Embryonic facial prominence (tissue), 1 donor: ENCODE measurements at regions not wholly inside any gene's neighbourhood (a gene's known extent, or its start where the extent isn't known, plus 50 kb on each side); places are given as distances from the start of the nearest gene placed in this dataset.
"Not testable (repeated sequence)": the region's sequence is repeated elsewhere in the genome, so short reads cannot be mapped to it uniquely, and the experiment has no call there.

Experiments used
- DNase-seq: peaks from one replicate; pipeline ENCODE4 v3.0.0-alpha.2; 2016; ENCODE audit errors: extremely low spot score

DNA sequence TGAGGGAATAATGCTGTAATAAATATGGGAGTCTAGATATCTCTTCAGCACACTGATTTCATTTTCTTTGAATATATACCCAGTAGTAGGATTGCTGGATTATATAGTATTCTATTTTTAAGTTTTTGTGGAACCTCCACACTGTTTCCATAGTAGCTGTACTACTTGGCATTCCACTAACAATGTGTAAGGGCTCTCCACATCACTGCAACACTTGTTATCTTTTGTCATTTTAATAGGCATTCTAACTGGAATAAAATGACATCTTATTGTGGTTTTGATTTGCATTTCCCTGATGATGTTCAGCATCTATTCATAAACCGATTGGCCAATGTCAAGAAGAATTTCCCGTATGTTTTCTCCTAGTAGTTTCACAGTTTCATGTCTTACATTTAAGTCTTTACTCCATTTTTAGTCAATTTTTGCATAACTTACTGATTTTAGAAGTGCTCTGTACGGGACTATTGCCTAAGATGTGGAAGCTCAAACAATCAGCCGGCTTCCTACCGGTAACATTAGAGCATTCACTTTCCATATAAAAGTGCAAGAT lies 1078.8 kb downstream of the TAF11L14 start:
- DNase-seq = no peak

DNA sequence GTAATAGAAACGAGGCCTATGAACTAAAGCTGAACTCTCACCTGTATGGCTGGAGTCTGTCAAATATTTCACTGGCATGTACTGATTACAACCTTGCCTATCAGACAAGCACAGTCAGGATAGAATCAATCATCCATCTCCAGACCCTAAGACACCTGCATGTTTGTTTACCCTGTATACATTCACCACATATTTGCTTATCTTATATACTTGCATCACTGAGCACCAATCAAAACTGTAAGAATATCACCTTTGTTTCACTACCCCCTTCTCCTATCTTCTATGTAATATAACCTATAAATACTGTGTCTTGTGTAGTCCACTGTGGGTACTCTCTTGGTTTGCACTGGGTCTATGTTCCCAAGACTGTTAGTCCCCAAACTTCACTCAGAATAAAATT lies 1085.7 kb downstream of the TAF11L14 start:
- no peak for DNase-seq

DNA sequence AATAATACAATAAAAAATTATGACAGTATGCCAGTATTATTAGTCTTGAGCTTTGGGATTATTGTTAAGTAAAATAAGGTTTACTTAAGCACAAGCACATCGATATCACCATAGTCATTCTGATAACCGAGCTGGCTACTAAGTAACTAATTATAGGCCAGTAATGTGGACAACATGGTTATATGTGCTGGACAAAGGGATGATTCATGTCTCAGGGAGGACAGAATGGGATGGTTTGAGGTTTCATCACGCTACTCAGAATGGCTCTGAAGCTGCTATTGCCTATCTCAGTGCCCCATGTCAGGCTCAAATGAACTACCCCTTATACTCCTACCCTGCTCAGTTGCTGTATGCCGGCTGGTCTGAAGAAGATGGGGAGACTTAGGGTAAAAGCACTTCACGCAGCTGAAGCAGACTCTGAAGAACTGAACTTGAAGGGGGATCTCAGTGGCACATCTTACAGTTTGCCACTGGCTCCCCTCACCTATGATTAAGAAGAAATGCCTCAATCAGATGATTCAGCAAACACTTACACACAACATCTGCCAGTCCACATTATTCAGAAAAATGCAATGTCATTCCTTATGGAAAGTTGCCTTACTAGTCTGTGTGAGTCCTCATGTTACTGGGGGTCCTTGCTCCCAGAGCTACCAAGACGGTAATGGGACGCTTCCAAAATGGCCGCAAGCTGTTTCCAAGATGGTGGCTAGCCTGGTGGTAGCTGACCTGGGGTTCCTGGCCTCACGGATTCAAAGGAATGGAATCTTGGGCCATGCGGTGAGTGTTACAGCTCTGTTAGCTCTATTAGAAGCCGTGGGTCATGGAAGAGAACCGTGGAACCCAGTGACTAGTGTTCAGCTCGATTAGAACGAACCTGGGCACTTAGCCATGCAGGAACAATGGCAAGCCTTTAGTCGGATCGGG lies 1098.6 kb downstream of the TAF11L14 start:
- no peak for DNase-seq

DNA sequence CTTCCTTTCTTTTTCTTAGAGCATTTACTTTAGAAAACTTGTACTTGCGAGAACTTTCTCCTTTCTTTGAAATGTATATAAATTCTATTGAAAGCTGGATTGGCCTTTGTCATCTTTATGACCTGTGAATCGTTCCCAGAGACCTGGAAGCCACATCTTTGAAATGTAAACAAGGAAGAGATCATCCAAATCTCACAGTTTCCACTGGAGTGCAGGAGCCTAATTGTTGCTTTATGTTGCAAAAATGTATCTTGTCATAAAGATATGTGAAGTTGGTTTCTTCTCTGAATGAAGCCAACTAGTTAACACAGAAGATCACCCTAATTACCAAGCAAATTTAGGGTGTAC lies 1101.8 kb downstream of the TAF11L14 start:
- DNase-seq = no peak

DNA sequence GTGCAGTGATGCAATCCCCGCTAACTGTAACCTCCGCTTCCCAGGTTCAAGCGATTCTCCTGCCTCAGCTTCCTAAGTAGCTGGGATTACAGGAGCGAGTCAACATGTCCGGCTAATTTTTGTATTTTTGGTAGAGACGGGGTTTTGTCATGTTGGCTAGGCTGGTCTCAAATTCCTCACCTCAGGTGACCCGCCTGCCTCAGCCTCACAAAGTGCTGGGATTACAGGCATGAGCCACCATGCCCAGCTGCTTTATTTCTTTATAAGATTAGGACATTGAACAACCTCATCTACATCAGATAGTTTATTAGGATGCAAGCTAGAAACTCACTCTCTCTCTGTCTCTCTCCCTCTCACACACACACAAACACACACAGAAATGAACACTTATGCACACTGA lies 1102.5 kb downstream of the TAF11L14 start:
- DNase-seq = not testable (repeated sequence)

DNA sequence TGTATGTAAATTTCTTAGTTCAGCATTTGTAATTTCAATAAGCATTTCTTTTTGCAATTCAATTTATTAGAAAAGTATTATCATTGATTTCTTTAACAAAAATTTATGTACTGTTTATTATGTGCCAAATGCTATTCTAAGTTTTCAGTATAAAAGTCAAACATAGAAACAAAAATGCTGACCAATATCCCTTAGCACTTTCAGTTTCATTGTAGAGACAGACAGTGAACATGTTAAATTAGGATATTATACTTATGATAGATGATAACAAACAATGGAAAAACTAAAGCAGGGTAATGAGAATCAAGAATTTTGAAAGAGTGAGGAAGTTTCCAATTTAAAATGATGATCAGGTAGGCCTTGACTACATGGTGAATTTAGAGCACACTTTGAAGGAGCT lies 1106.0 kb downstream of the TAF11L14 start:
- DNase-seq = no peak

DNA sequence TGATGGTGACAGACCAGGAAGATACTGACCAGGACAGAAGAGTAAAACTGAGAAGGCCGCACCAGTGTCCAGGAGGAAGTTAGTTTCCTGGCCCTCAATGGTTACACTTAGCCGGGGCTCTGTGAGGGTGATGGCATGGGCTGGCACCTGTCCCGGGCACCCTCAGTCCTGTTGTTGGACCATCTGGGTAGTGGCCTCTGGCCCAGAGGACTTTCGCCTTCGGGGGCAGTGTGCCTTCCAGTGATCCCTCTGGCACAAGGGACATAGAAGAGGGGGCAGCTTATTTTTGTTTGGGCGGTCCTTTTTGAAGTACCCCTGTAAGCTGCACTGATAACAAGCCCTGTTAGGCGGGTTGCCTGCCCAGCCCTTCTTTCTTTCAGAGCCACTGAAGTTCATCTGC lies 1108.6 kb downstream of the TAF11L14 start:
- no peak for DNase-seq

DNA sequence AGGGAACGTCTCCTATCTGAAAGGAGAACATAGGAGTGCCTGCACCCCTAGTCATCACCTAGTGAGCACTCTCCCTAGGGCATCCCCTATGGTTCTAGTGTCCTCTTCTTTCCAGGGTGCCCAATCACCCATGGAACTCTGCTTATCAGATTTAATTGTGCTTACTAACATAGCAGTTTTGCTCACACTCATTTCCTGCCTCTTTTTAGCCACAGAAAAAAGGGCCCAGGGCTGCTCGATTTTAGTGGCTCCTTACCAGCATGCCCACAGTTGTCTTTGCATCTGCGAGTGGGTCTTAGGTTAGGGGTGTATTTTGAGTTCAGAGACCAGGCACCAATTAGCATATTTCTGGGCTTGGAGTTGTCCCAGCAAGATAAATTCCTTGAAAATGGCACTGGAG lies 1110.2 kb downstream of the TAF11L14 start:
- no peak for DNase-seq

DNA sequence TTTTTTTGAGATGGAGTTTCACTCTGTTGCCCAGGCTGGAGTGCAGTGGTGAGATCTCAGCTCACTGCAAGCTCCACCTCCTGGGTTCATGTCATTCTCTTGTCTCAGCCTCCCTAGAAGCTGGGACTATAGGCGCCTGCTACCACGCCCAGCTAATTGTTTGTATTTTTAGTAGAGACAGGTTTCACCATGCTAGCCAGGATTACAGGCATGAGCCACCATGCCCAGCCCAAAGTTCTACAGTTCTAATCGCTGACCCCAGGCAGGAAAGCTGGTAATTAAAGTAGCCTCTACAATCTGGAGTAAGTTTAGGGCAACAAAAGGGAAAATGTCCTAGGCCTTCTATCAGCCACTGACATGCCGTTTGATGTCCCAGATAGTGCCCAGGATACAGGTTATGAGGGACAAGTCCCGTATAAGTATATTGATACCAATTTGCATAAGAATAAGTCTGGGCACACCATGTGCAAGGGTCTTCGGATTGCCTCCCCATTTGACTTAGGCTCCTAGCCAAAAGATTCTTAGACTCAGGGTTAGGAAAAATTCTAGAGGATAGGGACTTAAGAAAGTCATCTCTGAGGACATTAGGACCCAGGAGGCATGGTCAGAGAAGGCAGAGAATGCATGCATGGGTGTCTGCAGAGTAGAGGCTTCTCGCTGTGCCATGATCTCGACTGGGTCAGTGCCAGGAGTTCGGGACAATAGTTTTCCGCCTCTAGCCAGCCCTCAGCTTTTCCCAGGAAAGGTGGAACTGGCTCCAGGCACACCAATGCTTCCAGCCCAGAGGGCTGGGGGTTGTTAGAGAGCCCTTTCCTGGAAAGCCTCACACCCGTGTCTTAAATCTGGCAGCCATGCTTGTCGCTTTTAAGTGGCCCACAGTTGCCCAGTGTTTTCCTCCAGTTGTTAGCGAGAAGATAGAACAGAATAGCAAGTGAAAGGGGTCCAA lies 1111.1 kb downstream of the TAF11L14 start:
- DNase-seq = no peak

DNA sequence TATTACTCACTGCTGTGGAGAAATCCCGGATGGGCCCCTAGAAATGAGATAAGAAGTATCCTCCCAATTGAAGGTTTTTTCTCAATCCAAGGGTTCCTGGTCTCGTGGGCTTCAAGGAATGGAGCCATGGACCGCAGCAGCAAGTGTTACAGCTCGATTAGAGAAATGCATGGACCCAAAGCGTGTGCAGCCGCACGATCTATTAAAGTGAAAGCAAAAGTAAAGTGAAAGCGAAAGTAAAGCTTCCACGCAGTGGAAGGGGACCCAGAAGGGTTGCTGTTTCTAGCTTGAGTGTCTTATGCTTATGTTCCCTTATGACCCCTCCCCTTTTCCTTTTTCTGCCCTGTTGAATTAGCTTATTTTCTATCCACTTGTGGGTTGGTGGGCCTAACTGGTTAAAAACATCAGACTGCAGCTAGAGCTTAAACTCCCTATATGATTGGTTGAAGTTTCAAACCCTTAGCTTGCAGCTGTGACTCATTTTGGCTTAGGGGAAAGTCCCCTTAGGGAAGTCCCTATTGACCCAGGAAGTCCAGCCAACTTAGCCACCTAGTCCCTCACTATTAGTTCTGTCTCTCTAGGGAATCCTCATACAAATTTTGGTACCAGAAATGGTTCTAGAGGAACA lies 1111.8 kb downstream of the TAF11L14 start:
- DNase-seq = no peak

DNA sequence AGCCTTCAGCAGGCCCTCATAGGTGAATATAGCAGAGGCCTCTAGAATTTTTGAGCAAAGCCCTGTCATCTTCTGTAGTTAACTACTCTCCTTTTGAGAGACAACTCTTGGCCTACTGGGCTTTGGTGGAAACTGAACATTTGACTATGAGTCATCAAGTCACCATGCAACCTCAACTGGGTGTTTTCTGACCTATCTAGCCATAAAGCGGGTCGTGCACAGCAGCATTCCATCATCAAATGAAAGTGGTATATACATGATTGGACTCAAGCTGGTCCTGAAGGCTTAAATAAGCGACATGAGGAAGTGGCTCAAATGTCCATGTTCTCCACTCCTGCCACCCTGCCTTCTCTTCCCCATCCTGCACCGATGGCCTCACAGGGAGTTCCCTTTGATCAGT lies 1115.5 kb downstream of the TAF11L14 start:
- DNase-seq = no peak

DNA sequence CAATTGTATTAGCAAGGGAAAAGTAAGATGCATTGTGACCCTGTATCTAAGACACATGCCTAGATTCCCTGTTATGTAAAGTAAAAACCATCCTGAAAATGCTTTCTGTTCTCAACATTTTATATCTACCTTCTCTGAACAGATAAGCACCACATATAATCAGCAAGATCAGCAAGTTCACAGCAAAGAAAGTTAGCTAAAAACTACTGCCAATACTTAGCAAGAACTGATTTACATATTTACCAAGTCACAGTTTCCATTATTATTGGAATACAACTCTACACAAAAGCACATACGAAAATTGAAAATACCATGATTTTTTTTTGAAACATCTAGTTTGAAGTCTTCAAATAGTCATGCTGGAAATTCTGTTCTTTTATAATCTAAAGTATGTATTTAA lies 1118.1 kb downstream of the TAF11L14 start:
- DNase-seq = no peak

DNA sequence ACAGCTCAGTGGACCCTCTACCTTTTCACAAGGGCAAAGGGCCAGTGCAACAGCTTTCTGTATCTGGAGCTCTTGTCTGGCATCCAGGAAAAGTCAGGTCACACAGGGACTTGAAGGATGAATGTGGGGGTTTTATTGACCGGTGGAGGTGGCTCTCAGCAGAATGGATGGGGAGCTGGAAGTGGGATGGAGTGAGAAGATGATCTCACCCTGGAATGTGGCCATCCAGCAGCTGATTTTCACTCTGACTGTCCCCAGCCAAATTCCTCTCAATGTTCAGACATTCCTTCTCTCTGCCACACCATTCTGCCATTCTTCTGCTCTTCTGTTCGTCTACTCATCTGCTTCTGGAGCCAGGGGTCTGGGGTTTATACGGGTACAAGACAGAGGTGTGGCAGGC lies 1119.9 kb downstream of the TAF11L14 start:
- DNase-seq = no peak

DNA sequence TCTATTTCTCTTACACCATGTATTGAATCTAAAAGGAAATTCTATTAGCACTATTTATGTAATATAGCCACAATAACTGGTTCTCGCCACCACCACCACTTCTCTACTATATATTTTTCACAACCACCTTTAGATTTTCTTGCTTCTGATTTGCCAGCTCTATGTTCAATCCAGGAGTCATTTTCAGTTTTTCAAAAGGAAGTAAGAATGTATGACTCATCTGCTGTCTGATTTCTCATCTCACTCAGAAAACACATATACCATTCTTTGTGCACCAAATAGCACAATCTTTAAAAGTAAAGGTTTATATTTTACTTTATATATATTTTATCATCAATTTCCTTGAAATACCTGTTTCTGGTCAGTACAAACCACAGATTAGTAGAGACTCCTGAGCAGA lies 1127.5 kb downstream of the TAF11L14 start:
- DNase-seq = no peak

DNA sequence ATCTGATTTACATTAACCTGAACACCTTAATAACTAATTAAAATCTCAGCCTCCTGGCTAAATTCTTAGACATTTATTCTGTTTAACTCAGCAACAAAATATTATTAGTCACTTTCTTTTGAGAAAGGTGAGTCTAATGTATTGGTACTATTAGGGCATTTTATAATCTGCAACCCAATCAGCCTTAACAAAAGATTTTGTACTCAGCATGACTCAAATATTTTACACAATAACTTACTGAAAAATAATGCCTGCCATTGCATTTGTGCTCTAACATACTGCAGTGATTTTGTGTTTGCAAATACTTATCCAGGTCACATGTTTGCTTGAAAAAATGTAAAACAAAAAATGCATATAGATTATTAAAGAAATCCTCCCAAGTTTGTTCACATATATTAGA lies 1129.9 kb downstream of the TAF11L14 start:
- no peak for DNase-seq

DNA sequence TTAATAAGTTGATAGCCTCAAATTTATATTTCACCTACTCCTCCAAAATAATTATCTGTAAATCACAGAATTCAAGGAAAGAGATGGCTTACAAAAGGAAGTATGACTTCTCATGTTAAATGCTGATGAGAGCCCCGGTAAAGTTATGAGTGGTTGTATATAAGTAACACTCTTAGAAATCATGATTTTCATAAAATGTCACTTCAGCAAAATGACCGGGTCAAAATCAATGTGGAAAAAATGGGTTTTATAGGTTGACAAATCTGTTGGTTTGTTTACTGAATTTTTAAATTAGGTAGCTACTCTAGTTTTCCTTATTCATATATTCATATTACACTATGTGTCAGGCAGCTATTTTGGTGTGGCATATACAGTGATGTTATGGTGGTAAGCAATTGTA lies 1131.0 kb downstream of the TAF11L14 start:
- no peak for DNase-seq

DNA sequence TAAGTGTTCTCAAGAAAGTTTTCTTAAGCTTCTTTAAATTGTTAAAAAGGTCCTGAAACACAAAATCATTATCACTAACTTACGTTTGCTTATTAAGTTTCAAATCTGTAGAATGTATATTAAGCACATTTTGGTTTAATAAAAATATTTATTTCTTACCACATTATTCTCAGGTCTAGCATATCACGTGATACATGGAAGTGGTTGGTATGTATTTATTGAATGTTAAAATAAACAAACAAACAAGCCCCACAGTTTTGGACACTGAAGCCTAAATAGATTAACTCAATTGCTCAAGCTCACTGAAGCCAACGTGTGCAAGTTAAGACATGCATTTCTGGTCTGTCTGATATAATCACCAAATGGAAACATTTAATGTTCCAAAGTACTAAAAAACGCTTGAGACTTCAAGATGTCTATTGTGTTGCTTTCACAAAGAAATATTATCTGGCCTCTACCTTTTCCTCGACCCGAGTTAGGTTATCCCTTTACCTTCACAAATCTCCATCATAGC lies 1136.9 kb downstream of the TAF11L14 start:
- no peak for DNase-seq

DNA sequence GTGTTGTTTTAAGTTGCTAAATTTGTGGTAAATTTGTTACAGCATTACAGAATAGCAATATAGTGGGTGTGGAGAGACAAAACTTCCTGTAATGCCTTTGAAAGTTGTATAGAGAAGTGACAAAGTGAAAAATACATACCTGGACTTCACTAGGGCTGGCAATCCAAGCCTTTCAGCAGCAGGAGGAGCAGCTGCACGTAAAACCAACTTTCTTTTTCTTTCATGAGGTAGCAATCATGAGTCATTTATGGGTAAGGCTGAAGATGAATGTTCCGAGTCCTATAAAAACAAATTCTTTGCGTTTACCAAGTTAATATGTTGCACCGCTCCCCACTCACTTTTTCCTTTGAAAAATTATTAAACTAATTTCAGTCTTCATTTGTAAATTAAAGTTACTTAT lies 1138.2 kb downstream of the TAF11L14 start:
- peak; percentile 27 for DNase-seq

DNA sequence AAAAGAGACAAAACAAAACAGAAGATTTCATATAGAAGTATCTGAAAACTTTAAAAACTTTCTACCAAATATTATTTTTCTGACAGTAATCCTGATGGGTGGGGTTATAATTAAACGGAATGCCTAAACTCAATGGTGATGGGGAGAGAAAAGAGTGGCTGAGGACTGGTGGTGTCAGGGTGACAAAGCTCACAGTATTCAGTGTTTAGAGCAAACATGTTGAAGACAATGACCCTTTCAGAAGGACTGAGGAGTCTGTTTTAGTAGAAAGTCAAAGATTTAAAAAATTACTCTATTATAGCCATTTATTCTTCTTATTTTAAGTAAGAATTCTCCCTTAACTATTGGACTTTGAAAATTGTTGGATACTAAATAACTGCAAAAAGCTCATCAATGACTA lies 1144.0 kb downstream of the TAF11L14 start:
- DNase-seq = no peak

DNA sequence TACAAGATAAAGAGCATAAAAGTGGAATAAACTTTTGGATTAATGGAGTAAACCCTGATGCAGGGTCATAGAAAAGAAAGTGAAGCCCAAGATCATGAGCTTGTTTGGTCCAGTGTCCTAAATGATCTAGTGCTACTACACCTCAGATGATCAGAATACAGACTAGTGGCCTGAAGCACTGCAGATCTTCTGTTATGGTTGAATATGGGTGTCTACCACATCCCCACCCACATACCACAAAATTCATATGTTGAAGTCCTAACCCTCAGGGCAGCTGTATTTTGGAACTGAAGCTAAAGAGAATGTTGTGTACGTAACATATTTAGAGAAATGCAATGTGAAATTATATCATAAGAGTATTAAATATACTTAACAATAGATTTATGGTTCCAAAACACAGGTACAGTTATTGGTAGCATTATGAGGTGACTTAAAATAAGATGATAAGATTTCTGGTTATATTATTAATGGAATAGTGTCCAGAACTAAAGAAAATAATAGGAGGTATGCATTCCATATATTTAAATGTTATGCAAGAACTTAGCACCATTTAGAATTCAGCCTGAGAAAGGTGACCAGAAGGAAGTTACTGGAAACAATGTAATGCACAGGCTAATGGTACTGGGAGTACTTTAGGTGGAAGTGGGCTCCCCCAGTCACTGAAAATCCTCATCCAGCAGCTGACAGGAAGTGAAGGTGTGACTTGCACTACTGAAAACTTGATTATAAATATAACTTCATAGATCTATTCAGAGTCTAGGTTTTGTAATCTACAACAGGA lies 1155.1 kb downstream of the TAF11L14 start:
- no peak for DNase-seq

DNA sequence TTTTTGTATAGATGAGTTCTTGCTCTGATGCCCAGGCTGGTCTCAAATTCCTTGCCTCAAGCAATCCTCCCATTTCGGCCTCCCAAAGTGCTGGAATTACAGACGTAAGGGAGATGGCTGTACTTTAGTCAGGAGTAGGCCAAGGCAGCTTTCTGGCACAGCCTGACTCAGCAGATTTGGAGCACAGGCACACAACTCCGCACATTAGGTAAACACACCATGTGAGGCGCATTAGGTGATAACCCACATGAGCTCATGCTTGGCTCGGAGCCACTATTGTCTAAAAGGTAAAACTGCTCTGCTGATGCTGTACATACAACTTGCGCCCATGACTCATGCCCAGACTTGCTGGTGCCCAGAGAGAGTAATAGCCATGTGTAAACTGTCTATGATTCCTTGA lies 1157.9 kb downstream of the TAF11L14 start:
- no peak for DNase-seq
